Mononuclear cell (primary cell): ENCODE measurements at regions not wholly inside any gene's neighbourhood (a gene's known extent, or its start where the extent isn't known, plus 50 kb on each side); places are given as distances from the start of the nearest gene placed in this dataset.

Source experiments
- H3K27me3 ChIP-seq: 2 replicates; pipeline ENCODE4 v1.6.0; 2011; ENCODE audit warnings: low read length, control low read depth; ENCODE audit not compliant: insufficient read depth
- H3K4me1 ChIP-seq: 2 replicates; pipeline ENCODE4 v1.5.1; 2011; ENCODE audit warnings: mild to moderate bottlenecking, low read length, control low read depth; ENCODE audit not compliant: insufficient read depth
- H3K4me3 ChIP-seq: 2 replicates; pipeline ENCODE4 v1.5.1; 2011; ENCODE audit warnings: mild to moderate bottlenecking, low read length, moderate library complexity
- H3K9me3 ChIP-seq: 2 replicates; pipeline ENCODE4 v1.5.1; 2011; ENCODE audit warnings: low read depth, mild to moderate bottlenecking, control low read depth, low read length

GRCh38 chr5:54630738-54631359, 113.3 kb downstream of the SNX18 start:
- Histone ChIP-seq H3K4me1 (peaks cover 5% of the 10 kb centered on the region), H3K9me3 (no peaks in the 10 kb centered on the region), H3K27me3 (no peaks in the 10 kb centered on the region), H3K4me3 (no peak overlapping the region)

- no peaks in the 10 kb centered on the region for H3K27me3 ChIP-seq
- H3K9me3 ChIP-seq: no peaks in the 10 kb centered on the region
- H3K4me3 ChIP-seq: no peak overlapping the region
- peaks cover 15% of the 10 kb centered on the region for H3K4me1 ChIP-seq
Observed at GRCh38 chr5:54629115-54629514, 111.6 kb downstream of the SNX18 start.

GRCh38 chr5:54628050-54628449, 110.5 kb downstream of the SNX18 start:
- Histone ChIP-seq H3K27me3 (no peaks in the 10 kb centered on the region), H3K4me3 (no peak overlapping the region), H3K4me1 (peaks cover 15% of the 10 kb centered on the region), H3K9me3 (no peaks in the 10 kb centered on the region)

DNA sequence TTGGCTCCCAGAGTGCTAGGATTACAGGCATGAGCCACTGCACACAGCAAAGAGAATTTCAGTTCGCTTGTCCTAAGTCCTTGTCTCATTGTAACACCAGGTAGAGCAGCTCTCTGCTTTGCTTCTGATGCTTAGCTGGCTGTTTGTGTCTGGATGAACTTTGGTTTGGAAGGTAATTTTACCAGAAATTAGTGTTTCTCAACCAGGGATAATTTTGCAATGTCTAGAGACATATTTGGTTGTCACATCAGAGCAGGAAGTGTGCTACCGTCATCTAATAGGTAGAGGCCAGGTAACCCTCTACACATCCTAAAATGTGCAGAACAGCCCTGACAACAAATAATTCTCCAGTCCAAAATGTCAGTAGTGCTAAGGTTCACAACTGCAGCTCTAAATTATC, 108.8 kb downstream of the SNX18 start:
- H3K4me3 ChIP-seq: no peak overlapping the region
- H3K27me3 ChIP-seq: no peaks in the 10 kb centered on the region
- no peaks in the 10 kb centered on the region for H3K9me3 ChIP-seq

GRCh38 chr5:54624805-54625568, 107.4 kb downstream of the SNX18 start:
- Histone ChIP-seq H3K4me1 (peaks cover 25% of the 10 kb centered on the region), H3K9me3 (no peaks in the 10 kb centered on the region), H3K27me3 (no peaks in the 10 kb centered on the region), H3K4me3 (no peak overlapping the region)

More for the DNA sequence above, 108.8 kb downstream of the SNX18 start:
- H3K4me1 ChIP-seq: peaks cover 15% of the 10 kb centered on the region

DNA sequence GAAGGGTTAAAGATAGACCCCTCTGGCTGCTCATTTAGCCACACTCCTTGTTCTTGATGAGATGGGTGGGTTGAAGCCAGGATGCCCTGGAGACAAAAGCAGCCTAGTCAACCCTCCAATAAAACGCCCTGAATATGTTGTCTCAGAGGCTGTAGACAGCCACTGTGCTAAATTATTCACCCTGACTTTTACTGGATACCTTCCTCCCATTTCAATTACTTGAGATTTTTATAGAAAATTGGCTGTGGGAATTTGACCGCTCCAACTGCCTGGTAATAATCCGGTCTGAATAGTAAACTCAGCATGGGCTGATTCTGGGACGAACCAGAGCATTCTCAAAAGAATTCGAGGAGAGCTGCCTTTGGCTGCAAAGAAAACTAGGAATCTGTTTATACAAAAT, 104.2 kb downstream of the SNX18 start:
- no peaks in the 10 kb centered on the region for H3K27me3 ChIP-seq
- no peaks in the 10 kb centered on the region for H3K9me3 ChIP-seq
- peaks cover 41% of the 10 kb centered on the region for H3K4me1 ChIP-seq
- H3K4me3 ChIP-seq: no peak overlapping the region

GRCh38 chr5:54621048-54621447, 103.5 kb downstream of the SNX18 start:
- Histone ChIP-seq H3K4me1 (peaks cover 43% of the 10 kb centered on the region), H3K27me3 (no peaks in the 10 kb centered on the region), H3K9me3 (no peaks in the 10 kb centered on the region), H3K4me3 (no peak overlapping the region)

- Histone ChIP-seq H3K27me3 (no peaks in the 10 kb centered on the region), H3K9me3 (no peaks in the 10 kb centered on the region), H3K4me1 (peaks cover 49% of the 10 kb centered on the region), H3K4me3 (no peak overlapping the region)
Observed at GRCh38 chr5:54620141-54620933, 102.8 kb downstream of the SNX18 start.

- peaks cover 49% of the 10 kb centered on the region for H3K4me1 ChIP-seq
Observed at GRCh38 chr5:54619731-54620130, 102.2 kb downstream of the SNX18 start.

GRCh38 chr5:54616518-54617220, 99.1 kb downstream of the SNX18 start:
- H3K4me1 ChIP-seq: peaks cover 61% of the 10 kb centered on the region
- no peaks in the 10 kb centered on the region for H3K27me3 ChIP-seq
- H3K9me3 ChIP-seq: no peaks in the 10 kb centered on the region
- no peak overlapping the region for H3K4me3 ChIP-seq

More at GRCh38 chr5:54619731-54620130, 102.2 kb downstream of the SNX18 start:
- no peak overlapping the region for H3K4me3 ChIP-seq
- H3K27me3 ChIP-seq: no peaks in the 10 kb centered on the region
- no peaks in the 10 kb centered on the region for H3K9me3 ChIP-seq

- Histone ChIP-seq H3K27me3 (no peaks in the 10 kb centered on the region), H3K4me1 (peaks cover 68% of the 10 kb centered on the region), H3K4me3 (no peak overlapping the region), H3K9me3 (no peaks in the 10 kb centered on the region)
Observed at GRCh38 chr5:54616031-54616430, 98.5 kb downstream of the SNX18 start.

- Histone ChIP-seq H3K27me3 (no peaks in the 10 kb centered on the region), H3K9me3 (no peaks in the 10 kb centered on the region), H3K4me1 (peaks cover 68% of the 10 kb centered on the region), H3K4me3 (no peak overlapping the region)
Observed at GRCh38 chr5:54615381-54615780, 97.8 kb downstream of the SNX18 start.

- no peaks in the 10 kb centered on the region for H3K9me3 ChIP-seq
- no peaks in the 10 kb centered on the region for H3K27me3 ChIP-seq
- no peak overlapping the region for H3K4me3 ChIP-seq
- peaks cover 81% of the 10 kb centered on the region for H3K4me1 ChIP-seq
Observed at GRCh38 chr5:54612711-54613110, 95.2 kb downstream of the SNX18 start.

DNA sequence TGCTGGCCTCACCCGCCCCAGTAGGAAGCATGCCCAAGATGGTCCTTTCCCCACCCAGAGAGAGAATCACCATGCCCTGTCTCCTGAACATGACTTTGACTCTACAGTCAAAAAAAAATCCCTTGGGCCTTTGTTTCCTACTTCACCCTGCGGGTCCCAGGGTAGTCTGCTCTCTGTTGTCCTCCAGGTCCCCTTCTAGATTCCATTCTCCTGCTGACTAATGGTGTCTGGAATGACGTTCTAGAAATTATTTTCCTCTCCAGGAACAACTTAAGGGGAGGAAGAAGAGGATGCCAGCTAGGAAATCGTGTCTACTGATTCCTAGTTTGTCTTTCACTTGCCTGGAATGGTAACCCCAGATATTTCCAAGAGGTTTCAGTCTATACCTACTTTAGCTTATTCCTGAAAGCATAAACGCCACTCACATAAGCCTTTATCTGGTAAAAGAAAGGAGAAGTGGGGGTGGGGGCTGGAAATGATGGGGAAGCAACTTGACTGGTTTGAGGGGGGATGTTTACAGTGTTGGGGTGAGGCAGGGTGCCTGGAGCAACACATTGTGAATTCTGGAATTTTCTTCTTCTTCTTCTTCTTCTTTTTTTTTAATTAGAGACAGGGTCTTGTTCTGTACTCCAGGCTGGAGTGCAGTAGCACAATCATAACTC, 93.9 kb downstream of the SNX18 start:
- Histone ChIP-seq H3K27me3 (no peaks in the 10 kb centered on the region), H3K9me3 (no peaks in the 10 kb centered on the region), H3K4me1 (peaks cover 76% of the 10 kb centered on the region), H3K4me3 (no peak overlapping the region)
